Fibroblast of mammary gland (primary cell): ENCODE measurements at regions not wholly inside any gene's neighbourhood (a gene's known extent, or its start where the extent isn't known, plus 50 kb on each side); places are given as distances from the start of the nearest gene placed in this dataset.

Source experiments
- DNase-seq: peaks from one replicate; pipeline ENCODE4 v3.0.0-alpha.2; 2010; ENCODE audit warnings: low read depth
- H3K4me3 ChIP-seq: 2 replicates; pipeline ENCODE4 v1.5.1; 2011; ENCODE audit warnings: low read depth, mild to moderate bottlenecking, low read length, moderate library complexity; ENCODE audit not compliant: control insufficient read depth
- CTCF ChIP-seq: conservative IDR thresholded peaks from 2 replicates; pipeline ENCODE4 v1.5.1; 2011; ENCODE audit warnings: low read depth, low read length, inconsistent platforms; ENCODE audit not compliant: control insufficient read depth, insufficient read depth

- no peak overlapping the region for H3K4me3 ChIP-seq
These were observed 54.7 kb upstream of the ETAA1 start for GRCh38 chr2:67342394-67342793.

GRCh38 chr2:67346718-67347407, 50.3 kb upstream of the ETAA1 start:
- TF ChIP-seq CTCF = no peak
- DNase-seq = peak; percentile 34
- no peak overlapping the region for H3K4me3 ChIP-seq

More at GRCh38 chr2:67342394-67342793, 54.7 kb upstream of the ETAA1 start:
- no peak for DNase-seq
- TF ChIP-seq CTCF = no peak
